ENCODE measurements at regions not wholly inside any gene's neighbourhood (a gene's known extent, or its start where the extent isn't known, plus 50 kb on each side); places are given as distances from the start of the nearest gene placed in this dataset.

DNA sequence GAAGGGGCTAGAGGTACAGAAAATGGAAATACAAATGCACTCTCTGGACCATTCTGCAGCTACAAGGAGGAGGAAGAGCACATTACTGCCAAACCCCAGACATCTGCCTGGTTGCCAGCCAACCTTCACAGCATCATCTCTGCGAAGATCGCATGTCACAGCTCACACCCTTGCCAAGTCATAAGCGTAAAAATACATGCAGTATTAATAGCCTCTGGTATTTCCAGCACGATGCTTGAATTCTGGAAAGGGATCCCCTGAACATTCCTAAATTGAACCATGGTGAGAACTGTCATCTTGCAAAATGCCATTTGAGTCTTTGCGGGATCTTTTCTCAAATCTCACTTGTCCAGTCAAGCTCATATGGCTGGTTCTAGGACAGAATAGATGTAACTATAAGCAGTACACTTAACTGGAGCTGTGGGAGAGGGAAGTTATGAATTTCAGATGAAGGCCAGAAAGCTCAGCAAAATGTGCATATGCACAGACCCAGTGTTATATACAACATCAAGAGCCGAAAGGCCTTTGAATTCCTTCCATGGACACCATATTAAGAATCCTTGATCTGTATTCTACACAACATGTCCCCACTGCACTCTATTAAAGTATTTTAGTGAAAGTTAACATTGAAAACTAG, 211.6 kb downstream of the DUSP6 start:
- Histone ChIP-seq H3K9me3 (no peaks in the 10 kb centered on the region), H3K4me3 (no peak overlapping the region), H3K4me1 (no peaks in the 10 kb centered on the region), H3K27me3 (no peaks in the 10 kb centered on the region), H3K27ac (no peak overlapping the region), H3K36me3 (no peaks in the 10 kb centered on the region)
- no peak for TF ChIP-seq CTCF (IDR thresholded peaks at IDR 0.05)
- intact Hi-C loops (cut with DNase I) = no loop called here
- DNase-seq (ENCODE audit: low spot score in 2 of 2) = no peak

- TF ChIP-seq CTCF (IDR thresholded peaks at IDR 0.05) = no peak
- Histone ChIP-seq H3K27ac (no peak overlapping the region), H3K36me3 (no peaks in the 10 kb centered on the region), H3K4me3 (no peak overlapping the region), H3K4me1 (no peaks in the 10 kb centered on the region), H3K9me3 (no peaks in the 10 kb centered on the region), H3K27me3 (no peaks in the 10 kb centered on the region)
- no peak for DNase-seq (ENCODE audit: low spot score in 2 of 2)
- intact Hi-C loops (cut with DNase I) = no loop called here
These were observed 212.2 kb downstream of the DUSP6 start for GRCh38 chr12:89140141-89140540.

DNA sequence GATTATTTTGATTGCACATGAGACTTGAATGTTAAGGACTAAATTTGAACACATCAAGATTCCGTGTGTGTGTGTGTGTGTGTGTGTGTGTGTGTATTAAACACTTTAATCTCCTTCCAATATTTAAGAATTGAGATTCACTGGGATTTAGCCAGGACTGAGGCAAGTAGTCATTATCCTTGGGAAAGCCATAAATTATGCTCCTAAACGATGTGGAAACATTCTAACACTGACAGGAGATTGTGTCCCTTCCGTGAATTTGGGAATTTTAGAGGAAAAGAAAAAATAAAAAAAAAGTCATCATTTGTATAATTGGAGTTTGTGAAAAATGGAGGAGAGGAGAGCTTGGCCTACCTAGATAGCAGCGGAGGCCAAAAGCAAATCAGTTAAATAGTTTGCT, 212.9 kb downstream of the DUSP6 start:
- no peak for TF ChIP-seq CTCF (IDR thresholded peaks at IDR 0.05)
- no peaks in the 10 kb centered on the region for H3K4me1 ChIP-seq
- no peaks in the 10 kb centered on the region for H3K9me3 ChIP-seq
- intact Hi-C loops (cut with DNase I) = no loop called here
- H3K27ac ChIP-seq = no peak overlapping the region
- no peak overlapping the region for H3K4me3 ChIP-seq
- H3K27me3 ChIP-seq = no peaks in the 10 kb centered on the region
- DNase-seq (ENCODE audit: low spot score in 2 of 2) = no peak
- no peaks in the 10 kb centered on the region for H3K36me3 ChIP-seq

DNA sequence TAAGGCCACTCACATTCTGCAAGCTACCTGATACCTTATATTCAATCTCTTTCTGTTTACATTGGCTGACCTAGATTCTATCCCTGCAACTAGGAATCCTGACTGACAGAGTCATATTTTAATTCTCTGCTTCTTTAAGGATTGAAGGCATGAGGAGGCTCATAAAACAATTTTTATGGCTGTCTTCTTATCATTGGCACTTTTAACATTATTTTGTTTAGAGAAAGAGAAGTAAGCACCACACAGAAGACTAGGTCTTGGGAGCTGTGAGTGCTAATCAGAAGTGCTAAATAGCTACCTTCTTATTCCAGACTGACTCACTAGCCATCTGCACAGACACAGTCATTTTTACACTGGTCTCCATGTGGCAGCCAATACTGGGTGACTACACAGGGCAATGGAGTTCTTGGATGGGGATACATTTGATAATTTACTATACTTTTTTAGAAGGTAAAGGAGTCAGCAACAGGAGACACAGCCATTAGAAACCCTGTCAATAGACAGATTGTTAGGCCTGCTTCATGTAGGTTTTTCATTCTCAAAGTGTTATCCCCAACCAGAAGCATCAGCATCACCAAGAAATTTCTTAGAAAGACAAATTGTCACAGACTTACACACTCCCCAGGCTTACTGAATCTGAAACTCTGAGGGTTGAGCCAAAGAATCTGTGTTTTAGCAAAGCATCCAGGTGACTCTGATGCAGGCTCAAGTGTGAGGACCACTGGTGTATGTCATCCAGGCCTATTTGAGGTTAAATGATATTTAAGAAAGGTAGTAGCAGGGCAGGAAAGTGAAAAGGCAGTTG, 214.1 kb downstream of the DUSP6 start:
- H3K27me3 ChIP-seq = no peaks in the 10 kb centered on the region
- no peaks in the 10 kb centered on the region for H3K36me3 ChIP-seq
- intact Hi-C loops (cut with DNase I) = no loop called here
- H3K4me3 ChIP-seq = no peak overlapping the region
- no peak for TF ChIP-seq CTCF (IDR thresholded peaks at IDR 0.05)
- no peak for DNase-seq (ENCODE audit: low spot score in 2 of 2)
- no peaks in the 10 kb centered on the region for H3K9me3 ChIP-seq
- H3K27ac ChIP-seq = no peak overlapping the region
- no peaks in the 10 kb centered on the region for H3K4me1 ChIP-seq

DNA sequence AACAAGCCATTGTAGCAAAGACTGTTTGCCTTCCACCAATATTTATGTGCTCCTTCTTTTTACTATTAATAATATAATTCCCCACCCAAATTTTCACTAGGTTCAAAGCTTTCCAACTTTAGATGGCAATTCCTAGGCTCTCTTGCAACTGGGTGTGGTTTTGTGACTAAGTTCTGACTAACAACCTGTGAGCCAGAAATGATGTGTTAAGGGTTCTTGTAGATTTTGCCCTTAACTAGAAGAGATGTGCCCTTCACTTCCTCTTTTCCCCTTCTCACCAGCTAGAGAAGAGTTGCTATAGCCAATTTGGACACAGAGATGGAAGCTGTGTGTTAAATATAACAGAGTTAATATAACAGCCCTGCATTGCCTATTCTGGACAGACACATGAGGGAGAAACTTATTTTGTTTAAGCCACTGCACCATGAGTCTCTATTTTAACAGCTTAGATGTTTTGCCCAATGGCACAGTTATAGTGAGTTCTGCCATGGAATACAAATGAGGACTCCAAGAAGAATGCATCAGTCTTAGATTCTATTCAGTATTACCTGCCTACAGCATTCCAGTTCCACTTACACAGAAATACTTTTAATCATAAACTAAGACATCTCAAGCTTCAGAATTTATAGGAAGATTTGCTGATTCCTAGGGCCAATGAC, 216.2 kb downstream of the DUSP6 start:
- no peak for TF ChIP-seq CTCF (IDR thresholded peaks at IDR 0.05)
- H3K27ac ChIP-seq = no peak overlapping the region
- no peaks in the 10 kb centered on the region for H3K9me3 ChIP-seq
- H3K4me3 ChIP-seq = no peak overlapping the region
- intact Hi-C loops (cut with DNase I) = no loop called here
- H3K4me1 ChIP-seq = no peaks in the 10 kb centered on the region
- no peaks in the 10 kb centered on the region for H3K27me3 ChIP-seq
- no peak for DNase-seq (ENCODE audit: low spot score in 2 of 2)
- no peaks in the 10 kb centered on the region for H3K36me3 ChIP-seq
